ENCODE measurements at regions not wholly inside any gene's neighbourhood (a gene's known extent, or its start where the extent isn't known, plus 50 kb on each side); places are given as distances from the start of the nearest gene placed in this dataset.

DNA sequence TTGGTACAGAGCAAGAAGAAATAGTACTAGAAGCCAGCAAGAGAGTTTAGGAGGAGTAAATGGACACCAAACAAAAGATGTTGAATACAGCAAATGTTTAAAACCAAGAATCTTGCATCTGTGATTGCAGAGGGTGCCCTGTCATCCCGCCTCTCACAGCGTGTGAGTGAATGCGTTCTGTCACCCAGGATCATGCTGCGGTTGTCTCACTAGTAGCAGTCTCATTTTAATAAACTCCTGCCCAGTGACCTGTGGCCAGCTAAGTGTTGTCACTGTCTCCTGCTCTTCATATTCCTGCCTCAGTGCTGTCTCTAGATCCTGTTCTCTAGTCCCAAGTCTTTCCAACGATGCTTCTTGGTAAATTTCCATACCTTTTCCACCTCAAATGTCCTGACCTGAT is 584.6 kb downstream of the MCTP2 start:
- Histone ChIP-seq H3K4me1 (ENCODE audit: insufficient read depth, low read length, poor library complexity, severe bottlenecking) (no peaks in the 10 kb centered on the region), H3K36me3 (ENCODE audit: insufficient read depth, low read length, poor library complexity, severe bottlenecking) (no peaks in the 10 kb centered on the region), H3K27ac (ENCODE audit: low read depth, low read length, poor library complexity, severe bottlenecking) (no peak overlapping the region), H3K4me3 (ENCODE audit: low read depth, low read length, poor library complexity, severe bottlenecking) (no peak overlapping the region), H3K27me3 (replicated peaks; ENCODE audit: insufficient read depth, low read depth, low read length, poor library complexity) (no peaks in the 10 kb centered on the region), H3K9me3 (ENCODE audit: low read depth, low read length, poor library complexity, severe bottlenecking) (no peaks in the 10 kb centered on the region)
- TF ChIP-seq, protein P1, sequence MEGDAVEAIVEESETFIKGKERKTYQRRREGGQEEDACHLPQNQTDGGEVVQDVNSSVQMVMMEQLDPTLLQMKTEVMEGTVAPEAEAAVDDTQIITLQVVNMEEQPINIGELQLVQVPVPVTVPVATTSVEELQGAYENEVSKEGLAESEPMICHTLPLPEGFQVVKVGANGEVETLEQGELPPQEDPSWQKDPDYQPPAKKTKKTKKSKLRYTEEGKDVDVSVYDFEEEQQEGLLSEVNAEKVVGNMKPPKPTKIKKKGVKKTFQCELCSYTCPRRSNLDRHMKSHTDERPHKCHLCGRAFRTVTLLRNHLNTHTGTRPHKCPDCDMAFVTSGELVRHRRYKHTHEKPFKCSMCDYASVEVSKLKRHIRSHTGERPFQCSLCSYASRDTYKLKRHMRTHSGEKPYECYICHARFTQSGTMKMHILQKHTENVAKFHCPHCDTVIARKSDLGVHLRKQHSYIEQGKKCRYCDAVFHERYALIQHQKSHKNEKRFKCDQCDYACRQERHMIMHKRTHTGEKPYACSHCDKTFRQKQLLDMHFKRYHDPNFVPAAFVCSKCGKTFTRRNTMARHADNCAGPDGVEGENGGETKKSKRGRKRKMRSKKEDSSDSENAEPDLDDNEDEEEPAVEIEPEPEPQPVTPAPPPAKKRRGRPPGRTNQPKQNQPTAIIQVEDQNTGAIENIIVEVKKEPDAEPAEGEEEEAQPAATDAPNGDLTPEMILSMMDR (conservative IDR thresholded peaks at IDR 0.05; ENCODE audit: low read depth, low read length): no peak
- no peak for TF ChIP-seq EZH2 (IDR thresholded peaks at IDR 0.05; ENCODE audit: borderline replicate concordance, low read depth, low read length, poor library complexity, severe bottlenecking)
- no peak for DNase-seq (ENCODE audit: low spot score)
- intact Hi-C loops (cut with micrococcal nuclease; ENCODE audit: unreplicated experiment): no loop called here
- ChIA-PET POLR2A (ENCODE audit: low non-redundant PET) (no interaction called here), CTCF (no interaction called here)
- BruUV-seq (replicated peaks): no TSS peak

DNA sequence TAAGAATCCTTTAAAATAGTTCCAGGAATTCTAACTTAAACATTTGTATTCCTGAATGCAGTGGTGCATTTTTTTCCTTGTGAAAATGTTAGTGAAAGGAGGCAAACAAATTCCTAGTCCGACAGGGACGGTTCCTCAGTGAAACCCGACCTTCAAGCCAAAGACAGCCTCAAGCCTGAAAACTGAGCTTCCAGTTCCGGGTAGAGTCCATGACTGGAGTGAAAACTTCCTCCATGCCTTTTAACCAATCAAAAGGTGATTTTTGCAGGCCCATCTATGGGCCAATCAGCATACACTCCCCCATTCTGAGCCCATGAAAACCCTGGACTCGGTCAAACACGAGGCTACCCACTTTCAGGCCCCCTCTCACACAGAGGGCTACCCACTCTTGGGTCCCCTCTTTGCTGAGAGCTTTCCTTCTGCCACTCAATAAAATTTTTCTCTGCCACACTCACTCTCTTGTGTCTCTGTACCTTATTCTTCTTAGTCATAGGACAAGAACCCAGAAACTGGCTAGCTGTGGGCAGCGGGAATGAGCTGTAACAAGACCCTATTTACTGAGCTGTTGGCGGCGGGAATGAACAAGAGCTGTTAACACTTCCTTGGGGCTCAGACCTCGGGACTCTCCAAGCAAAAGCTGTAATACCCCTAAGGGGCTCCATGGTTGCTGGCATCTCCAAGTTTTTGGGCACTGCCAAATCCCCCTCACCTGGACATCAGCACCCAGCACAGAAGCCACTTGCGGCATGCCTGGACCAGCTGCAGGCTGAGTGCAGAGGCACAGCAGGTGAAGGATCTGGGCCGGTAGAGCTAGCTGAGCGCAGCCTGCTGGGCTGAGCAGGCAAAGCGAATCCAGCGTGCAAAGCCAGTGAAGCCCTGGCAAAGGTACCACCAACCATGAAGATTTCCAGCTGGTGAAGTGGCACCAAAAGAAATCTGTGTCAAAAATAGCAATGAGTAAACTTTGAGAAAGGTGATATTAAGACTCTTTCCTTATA is 598.8 kb downstream of the MCTP2 start:
- Histone ChIP-seq H3K36me3 (ENCODE audit: insufficient read depth, low read length, poor library complexity, severe bottlenecking) (no peaks in the 10 kb centered on the region), H3K27me3 (replicated peaks; ENCODE audit: insufficient read depth, low read depth, low read length, poor library complexity) (no peaks in the 10 kb centered on the region), H3K4me1 (ENCODE audit: insufficient read depth, low read length, poor library complexity, severe bottlenecking) (no peaks in the 10 kb centered on the region), H3K27ac (ENCODE audit: low read depth, low read length, poor library complexity, severe bottlenecking) (no peak overlapping the region), H3K4me3 (ENCODE audit: low read depth, low read length, poor library complexity, severe bottlenecking) (no peak overlapping the region), H3K9me3 (ENCODE audit: low read depth, low read length, poor library complexity, severe bottlenecking) (no peaks in the 10 kb centered on the region)
- ChIA-PET POLR2A (ENCODE audit: low non-redundant PET) (no interaction called here), CTCF (no interaction called here)
- DNase-seq (ENCODE audit: low spot score): no peak
- no TSS peak for BruUV-seq (replicated peaks)
- TF ChIP-seq, protein P1 (conservative IDR thresholded peaks at IDR 0.05; ENCODE audit: low read depth, low read length): no peak
- TF ChIP-seq EZH2 (IDR thresholded peaks at IDR 0.05; ENCODE audit: borderline replicate concordance, low read depth, low read length, poor library complexity, severe bottlenecking): no peak
- intact Hi-C loops (cut with micrococcal nuclease; ENCODE audit: unreplicated experiment): no loop called here

DNA sequence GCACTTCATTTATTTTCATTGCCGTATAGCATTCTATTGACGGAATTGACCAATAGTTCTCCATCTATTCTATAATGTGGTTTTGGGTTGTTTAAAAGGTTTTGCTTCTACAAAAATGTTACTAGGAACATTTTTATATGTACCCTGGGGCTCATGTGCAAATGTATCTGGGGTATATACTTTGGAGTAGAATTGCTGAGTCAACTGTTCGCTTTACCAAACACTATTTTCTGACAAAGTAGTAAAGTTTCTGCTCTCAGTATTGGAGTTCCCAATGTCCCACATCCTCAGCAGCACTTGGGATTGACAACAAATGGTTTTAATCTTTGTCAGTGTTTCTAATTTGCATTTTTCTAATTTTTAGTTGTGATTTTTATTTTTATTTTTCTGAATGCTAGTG is 602.6 kb downstream of the MCTP2 start:
- intact Hi-C loops (cut with micrococcal nuclease; ENCODE audit: unreplicated experiment): no loop called here

More for the DNA sequence above, 602.6 kb downstream of the MCTP2 start:
- H3K4me3 ChIP-seq (ENCODE audit: low read depth, low read length, poor library complexity, severe bottlenecking): no peak overlapping the region
- no peaks in the 10 kb centered on the region for H3K9me3 ChIP-seq (ENCODE audit: low read depth, low read length, poor library complexity, severe bottlenecking)
- POLR2A ChIA-PET (ENCODE audit: low non-redundant PET): no interaction called here
- no peak for TF ChIP-seq EZH2 (IDR thresholded peaks at IDR 0.05; ENCODE audit: borderline replicate concordance, low read depth, low read length, poor library complexity, severe bottlenecking)
- TF ChIP-seq, protein P1 (conservative IDR thresholded peaks at IDR 0.05; ENCODE audit: low read depth, low read length): no peak
- no TSS peak for BruUV-seq (replicated peaks)
- H3K4me1 ChIP-seq (ENCODE audit: insufficient read depth, low read length, poor library complexity, severe bottlenecking): no peaks in the 10 kb centered on the region
- CTCF ChIA-PET: no interaction called here
- DNase-seq (ENCODE audit: low spot score): no peak
- H3K27me3 ChIP-seq (replicated peaks; ENCODE audit: insufficient read depth, low read depth, low read length, poor library complexity): no peaks in the 10 kb centered on the region
- H3K36me3 ChIP-seq (ENCODE audit: insufficient read depth, low read length, poor library complexity, severe bottlenecking): no peaks in the 10 kb centered on the region
- H3K27ac ChIP-seq (ENCODE audit: low read depth, low read length, poor library complexity, severe bottlenecking): no peak overlapping the region
